NCI-H510A treated with DMSO at 0.1 percent for 48 hours (cell line): ENCODE measurements at regions not wholly inside any gene's neighbourhood (a gene's known extent, or its start where the extent isn't known, plus 50 kb on each side); places are given as distances from the start of the nearest gene placed in this dataset.
A peak's percentile ranks its signal among the peaks of the same experiment; 100 is the strongest.

Experiments used
- DNase-seq: peaks from one replicate; lab custom pipeline; 2025; lab: John Stamatoyannopoulos, UW

DNA sequence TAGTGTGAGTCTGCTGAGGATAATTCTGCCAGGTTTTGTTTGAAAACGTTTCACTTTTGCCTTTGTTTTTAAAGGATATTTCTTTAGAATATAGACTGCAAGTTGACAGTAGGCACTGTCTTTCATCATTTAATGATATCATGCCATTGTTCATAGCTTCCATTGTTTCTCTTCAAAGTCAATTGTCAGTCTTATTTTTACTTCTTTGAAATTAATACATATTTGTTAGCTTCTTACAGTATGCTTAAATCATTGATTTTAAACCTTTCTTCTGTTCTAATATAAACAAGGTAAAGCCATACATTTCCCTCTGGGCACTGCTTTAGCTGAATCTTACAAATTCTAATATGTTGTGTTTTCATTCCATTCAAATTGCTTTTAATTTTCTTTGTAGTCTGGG, 62.3 kb upstream of the PARVA start:
- no peak for DNase-seq

DNA sequence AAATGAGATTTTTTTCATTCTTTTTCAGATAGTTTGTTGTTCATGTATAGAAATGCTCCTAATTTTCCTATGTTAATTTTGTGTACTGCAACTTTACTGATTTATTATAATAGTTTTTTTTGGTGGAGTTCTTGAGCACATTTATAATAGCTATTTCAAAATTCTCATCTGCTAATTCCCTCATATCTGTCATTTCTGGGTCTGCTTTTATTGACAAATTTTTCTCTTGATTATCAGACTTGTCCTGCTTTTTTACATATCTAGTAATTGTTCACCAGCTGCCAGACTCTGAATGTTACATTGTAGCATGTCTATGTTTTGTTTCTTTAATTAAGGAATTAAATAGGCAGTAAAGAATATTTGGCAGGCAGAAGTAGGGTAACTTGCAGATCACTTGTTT, 60.9 kb upstream of the PARVA start:
- no peak for DNase-seq

DNA sequence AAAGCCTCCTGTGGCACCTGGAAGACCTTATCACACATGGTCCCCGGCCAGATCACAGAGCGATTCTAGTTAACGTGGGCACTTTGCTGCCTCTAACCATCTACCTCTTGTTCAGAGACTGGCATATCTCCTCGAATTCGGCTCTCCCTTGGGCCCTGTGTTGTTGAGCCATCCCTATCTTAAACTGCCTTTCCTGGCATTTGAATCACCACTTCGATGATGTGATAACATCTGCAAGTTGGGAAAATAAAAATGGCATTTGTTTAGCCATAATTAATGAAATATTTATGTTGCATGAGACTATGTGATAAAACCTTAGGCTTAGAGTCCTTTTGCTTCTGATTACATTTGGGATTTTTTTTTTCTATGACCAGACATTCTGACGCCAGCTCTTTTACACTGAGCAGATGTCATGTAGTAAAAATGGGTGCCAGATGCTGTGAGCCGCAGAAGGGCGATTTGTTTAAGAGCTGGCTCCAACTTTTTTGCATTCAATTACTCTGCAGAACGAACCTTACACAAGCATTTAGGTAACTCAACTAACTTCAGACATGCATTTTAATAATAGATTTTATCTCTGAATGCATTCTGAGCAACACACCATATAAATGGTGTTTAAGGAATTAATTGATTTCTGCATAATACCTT, 58.5 kb upstream of the PARVA start:
- DNase-seq = peak; percentile 76

DNA sequence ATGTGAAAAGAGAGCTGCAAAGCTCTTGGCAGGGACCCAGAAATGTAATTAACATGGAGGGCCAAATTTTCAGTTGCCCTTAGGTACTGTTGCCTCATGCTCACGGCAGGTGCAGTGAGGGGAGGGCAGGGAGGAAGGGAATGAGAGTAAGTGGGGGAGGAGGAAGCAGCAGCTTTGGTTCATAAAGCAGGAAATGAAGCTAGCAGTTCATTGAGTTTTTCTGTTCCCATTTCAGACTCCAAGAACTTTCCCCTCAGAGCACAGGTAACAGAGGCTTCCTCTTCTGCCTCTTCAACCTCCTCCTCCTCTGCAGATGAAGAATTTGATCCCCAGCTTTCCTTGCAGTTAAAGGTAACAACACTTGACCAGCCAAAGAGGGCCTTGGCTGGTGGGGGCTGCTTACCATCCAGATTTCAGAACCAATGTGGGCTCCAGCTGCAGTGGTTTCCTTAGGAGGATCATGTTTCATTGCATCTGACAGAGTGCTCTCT, 57.9 kb upstream of the PARVA start:
- DNase-seq = peak; percentile 76

DNA sequence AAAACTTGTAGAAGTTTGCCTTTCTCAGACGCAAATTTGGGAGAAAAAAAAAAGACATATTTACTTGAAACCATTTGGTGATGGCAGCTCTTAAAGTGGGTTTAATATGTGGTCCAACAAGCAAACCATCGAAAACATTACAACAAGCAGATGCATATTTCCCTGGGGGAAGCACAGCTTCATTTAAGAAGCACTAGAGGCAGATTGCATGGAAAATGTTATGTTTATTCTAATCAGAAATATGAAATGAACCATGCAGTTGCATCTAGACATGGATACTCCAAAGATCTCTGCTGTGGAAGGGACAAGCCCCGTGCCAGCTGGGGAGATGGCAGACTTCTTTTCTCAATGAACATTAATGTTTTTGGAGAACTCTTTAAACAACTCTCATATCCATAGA, 57.4 kb upstream of the PARVA start:
- DNase-seq = peak; percentile 30

DNA sequence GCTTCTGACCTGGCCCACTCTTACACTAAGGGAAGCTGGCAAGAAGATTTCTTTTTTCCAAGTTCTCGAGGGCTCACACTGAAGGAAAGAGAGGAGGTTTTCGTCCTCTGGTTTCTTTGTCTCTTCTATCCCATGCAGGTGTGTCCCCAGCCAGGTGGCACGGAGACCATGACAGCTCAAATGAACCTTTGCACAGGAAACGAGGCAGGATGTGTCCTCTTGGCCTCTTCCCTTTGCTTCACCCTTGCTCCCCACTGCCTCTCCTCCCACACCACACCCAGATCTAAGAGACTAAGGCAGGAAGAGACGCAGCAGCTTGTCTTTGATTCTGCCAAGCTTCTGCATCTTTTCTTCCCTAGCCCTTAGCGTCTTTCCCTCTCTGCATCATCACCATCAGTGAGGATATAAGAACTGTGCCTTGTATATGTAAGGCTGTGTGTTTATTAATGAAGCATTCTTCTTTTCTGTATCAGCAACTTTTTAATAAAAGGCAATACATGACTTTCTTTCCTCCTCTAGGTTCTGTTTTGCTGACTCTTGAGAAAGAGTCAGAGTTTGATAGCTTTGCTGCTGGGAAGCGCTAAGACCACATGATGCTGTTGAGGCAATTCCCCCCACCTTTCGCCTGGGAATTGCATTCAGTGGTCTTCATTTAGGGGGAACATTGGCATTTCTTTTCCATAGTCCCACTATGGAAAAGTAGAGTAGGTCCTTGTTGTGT, 56.0 kb upstream of the PARVA start:
- DNase-seq = peak; percentile 30

DNA sequence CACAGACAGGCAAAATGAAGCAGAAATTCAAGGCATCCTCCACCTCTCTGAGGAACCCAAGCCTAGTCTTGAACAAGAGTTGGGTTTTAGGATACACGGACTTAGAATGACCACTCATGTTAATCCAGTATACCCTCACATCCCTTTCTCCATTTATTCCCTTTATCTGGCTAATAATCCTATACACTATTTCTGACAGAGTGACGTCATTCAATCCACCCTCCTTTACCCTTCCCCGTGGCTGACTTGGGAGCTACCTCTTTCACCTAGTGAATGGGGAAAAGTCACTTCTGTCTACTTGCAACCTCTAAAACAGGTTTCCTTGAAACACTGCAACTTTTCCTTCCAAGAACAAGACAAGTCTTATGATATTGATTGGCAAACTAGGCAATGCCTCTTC, 52.8 kb upstream of the PARVA start:
- no peak for DNase-seq
